Motor neuron (in vitro differentiated cells): ENCODE measurements at regions not wholly inside any gene's neighbourhood (a gene's known extent, or its start where the extent isn't known, plus 50 kb on each side); places are given as distances from the start of the nearest gene placed in this dataset.
"Not testable (repeated sequence)": the region's sequence is repeated elsewhere in the genome, so short reads cannot be mapped to it uniquely, and the experiment has no call there.

ENCODE experiments used
- ATAC-seq, 8 experiments: fragments of 200-7000 bp; cut with Tn5 transposase; replicated peaks in 6 of 8; 2 replicates each; pipeline ENCODE4 v1.8.0; 2021; ENCODE audit warnings: mild to moderate bottlenecking in 8 of 8, moderate library complexity in 8 of 8
- H3K27ac ChIP-seq, 2 donors: fragments of 250-450 bp; sonication (Bioruptor Pico); 2 replicates each; pipeline ENCODE4 v1.9.0; 2021; ENCODE audit warnings: antibody characterized with exemption in 2 of 2, mild to moderate bottlenecking in 2 of 2, moderate library complexity in 1 of 2
- H3K4me1 ChIP-seq, 2 donors: fragments of 250-450 bp; sonication (Bioruptor Pico); replicated peaks in 1 of 2; 2 replicates each; pipeline ENCODE4 v1.6.1; 2021; ENCODE audit warnings: antibody characterized with exemption in 2 of 2, mild to moderate bottlenecking in 2 of 2, moderate library complexity in 1 of 2
- H3K4me3 ChIP-seq, 5 donors: fragments of 250-450 bp; sonication (Bioruptor Pico); 2 replicates each; pipeline ENCODE4 v1.9.0; 2021; ENCODE audit warnings: antibody characterized with exemption in 5 of 5, mild to moderate bottlenecking in 5 of 5, moderate library complexity in 4 of 5
- WGBS, 10 experiments: fragments of 450-650 bp; shearing (Covaris generic); methylation state at CpG; one replicate each; pipeline ENCODE4 v1.0.0; 2022; 5-methylcytosine and 5-hydroxymethylcytosine counted together
- in situ Hi-C, 9 experiments: fragments of 400-800 bp; cut with MboI; loops; one replicate each; pipeline ENCODE4 v1.15.0; 2021; ENCODE audit warnings: low sequenced_read_pairs in 9 of 9, low pct_unique_long_range_greater_than_20kb in 2 of 9; ENCODE audit not compliant: unreplicated experiment in 9 of 9

DNA sequence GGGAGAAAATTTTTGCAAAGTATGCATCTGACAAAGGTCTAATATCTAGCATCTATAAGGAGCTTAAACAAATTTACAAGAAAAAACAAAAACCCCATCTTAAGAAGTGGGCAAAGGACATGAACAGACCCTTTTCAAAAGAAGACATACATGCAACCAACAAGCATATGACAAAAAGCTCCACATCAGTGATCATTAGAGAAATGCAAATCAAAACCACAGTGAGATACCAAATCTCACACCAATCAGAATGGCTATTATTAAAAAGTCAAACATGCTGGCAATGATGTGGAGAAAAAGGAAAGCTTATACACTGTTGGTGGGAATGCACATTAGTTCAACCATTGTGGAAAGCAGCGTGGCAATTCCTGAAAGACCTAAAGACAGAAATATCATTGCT is 1645.2 kb upstream of the B3GALT2 start:
- ATAC-seq, in situ Hi-C loops, H3K27ac ChIP-seq, H3K4me1 ChIP-seq, H3K4me3 ChIP-seq: not testable (repeated sequence)
- 0 to 100% (median 89%) methylated on average over 1 of the region's 1 CpG; no CpG with 5 or more reads in 5 of the 10 experiments for WGBS, 10 experiments

DNA sequence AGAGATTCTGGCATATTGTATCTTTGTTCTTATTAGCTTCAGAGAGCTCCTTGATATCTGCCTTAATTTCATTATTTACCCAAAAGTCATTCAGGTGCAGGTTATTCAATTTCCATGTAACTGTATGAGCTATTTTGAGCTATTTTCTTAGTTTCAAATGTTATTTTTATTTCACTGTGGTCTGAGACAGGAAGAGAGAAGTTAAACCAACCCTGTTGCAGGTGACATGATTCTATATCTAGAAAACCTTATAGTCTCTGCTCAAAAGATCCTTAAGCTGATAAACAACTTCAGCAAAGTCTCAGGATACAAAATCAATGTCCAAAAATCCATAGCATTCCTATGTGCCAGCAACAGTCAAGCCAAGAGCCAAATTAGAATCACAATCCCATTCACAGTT is 1644.0 kb upstream of the B3GALT2 start:
- ATAC-seq, result no peak
- no peaks in the 10 kb centered on the region for H3K4me1 ChIP-seq
- H3K4me3 ChIP-seq, result no peak overlapping the region
- no peak overlapping the region for H3K27ac ChIP-seq
- in situ Hi-C loops, result no loop called here

DNA sequence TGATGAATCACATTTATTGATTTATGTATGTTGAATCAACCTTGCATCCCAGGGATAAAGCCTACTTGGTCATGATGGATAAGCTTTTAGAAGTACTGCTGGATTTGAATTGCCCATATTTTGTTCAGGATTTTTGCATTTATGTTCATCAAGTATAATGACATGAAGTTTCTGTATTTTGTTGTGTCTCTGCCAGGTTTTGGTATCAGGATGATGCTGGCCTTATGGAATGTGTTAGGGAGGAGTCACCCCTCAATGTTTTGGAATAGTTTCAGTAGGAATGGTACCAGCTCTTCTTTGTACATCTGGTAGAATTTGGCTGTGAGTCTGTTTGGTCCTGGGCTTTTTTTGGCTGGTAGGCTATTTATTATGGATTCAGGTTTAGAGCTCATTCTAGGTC is 1643.1 kb upstream of the B3GALT2 start:
- Histone ChIP-seq H3K4me3 (no peak overlapping the region), H3K27ac (no peak overlapping the region), H3K4me1 (no peaks in the 10 kb centered on the region)
- ATAC-seq, result peak in 3 of 8 experiments; percentile 43 to 77 (median 71)
- in situ Hi-C loops, result no loop called here

DNA sequence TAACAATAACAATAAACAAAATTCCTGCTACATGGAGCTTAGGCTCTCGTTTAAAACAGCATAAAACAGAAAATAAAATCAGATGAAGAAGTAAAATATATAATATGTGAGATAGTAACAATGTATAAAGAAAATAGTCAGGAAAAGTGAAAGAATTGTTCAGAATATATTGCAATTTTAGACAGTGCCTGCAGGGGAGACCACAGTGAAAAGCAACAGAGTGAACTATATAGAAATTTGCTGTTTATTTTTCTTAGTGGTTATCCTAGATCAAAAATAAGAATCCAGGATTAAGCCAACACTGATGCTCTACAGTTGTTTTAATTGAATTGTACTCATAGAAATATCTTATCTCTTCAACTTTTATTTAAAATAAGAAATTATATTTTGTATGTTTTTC is 1639.0 kb upstream of the B3GALT2 start:
- Histone ChIP-seq H3K27ac (no peak overlapping the region), H3K4me3 (no peak overlapping the region), H3K4me1 (no peaks in the 10 kb centered on the region)
- in situ Hi-C loops, result no loop called here
- 6 to 88% (median 71%) methylated on average over 1 of the region's 1 CpG for WGBS, 10 experiments
- ATAC-seq, result no peak

DNA sequence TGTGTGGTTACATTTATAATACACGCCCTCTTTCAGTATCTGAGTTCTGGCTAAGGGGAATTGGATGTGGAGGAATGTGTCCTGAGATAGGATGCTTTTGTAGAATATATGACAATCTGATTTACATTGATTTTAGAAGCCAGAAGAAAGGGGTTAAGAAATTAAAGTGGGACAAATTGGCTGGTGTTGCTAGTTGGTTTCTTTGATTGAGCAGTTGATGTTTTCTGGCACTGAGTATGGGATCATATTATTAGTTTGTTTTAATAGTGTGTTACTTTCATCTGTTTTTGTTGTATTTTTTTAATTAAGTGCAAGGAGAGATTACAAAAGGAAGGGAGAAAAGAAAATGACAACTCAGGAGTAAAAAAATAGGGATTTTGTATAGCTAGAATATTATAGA is 1634.7 kb upstream of the B3GALT2 start:
- Histone ChIP-seq H3K27ac (no peak overlapping the region), H3K4me3 (no peak overlapping the region), H3K4me1 (no peaks in the 10 kb centered on the region)
- ATAC-seq, result no peak
- in situ Hi-C loops, result no loop called here
- 27 to 100% (median 83%) methylated on average over 1 of the region's 1 CpG; no CpG with 5 or more reads in 3 of the 10 experiments for WGBS, 10 experiments

DNA sequence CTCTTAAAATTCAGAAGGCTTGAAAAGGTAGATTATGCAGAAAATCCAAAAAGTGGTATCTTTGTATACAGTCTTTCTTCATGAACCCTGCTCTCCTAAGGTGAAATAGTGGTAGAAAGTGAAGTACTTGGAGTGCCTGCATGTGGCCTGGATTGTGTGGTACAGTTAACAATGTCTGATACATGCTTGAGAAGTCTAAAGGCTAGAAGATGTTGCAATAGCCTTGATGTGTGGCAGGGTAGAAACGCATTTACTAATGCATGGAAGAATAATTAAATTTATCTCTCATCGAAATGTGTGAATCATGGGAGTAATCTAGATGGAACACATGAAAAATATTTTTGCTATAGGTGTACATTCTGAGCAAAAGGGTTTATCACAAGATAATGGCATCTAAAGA is 1632.3 kb upstream of the B3GALT2 start:
- ATAC-seq, result no peak
- WGBS, 10 experiments, result 15 to 93% (median 86%) methylated on average over 1 to 2 of the region's 2 CpGs
- Histone ChIP-seq H3K27ac (no peak overlapping the region), H3K4me1 (no peaks in the 10 kb centered on the region), H3K4me3 (no peak overlapping the region)
- in situ Hi-C loops, result no loop called here

DNA sequence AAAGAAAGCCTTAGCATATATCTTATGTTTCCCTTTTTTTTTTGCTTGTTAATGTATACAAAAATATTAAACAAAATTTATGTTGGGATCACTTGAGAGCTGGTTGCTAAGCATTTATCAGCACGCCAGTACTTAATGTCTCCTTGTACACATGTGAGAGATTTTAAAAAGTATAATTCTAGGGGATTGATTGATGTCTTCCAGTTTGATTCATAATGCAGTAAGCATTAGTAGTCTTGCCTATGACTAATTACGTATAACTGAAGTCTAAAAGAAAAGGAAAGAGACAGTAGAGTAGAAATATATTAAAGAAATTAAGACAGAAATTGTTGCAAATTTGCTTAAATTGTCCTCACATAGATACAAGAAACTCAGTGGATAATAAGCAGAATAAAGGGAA is 1630.4 kb upstream of the B3GALT2 start:
- Histone ChIP-seq H3K4me3 (no peak overlapping the region), H3K4me1 (peaks cover 0 to 5% of the 10 kb centered on the region in 2 donors), H3K27ac (no peak overlapping the region)
- in situ Hi-C loops, result no loop called here
- no peak for ATAC-seq
- WGBS, 10 experiments, result 4 to 95% (median 80%) methylated on average over 2 of the region's 2 CpGs

DNA sequence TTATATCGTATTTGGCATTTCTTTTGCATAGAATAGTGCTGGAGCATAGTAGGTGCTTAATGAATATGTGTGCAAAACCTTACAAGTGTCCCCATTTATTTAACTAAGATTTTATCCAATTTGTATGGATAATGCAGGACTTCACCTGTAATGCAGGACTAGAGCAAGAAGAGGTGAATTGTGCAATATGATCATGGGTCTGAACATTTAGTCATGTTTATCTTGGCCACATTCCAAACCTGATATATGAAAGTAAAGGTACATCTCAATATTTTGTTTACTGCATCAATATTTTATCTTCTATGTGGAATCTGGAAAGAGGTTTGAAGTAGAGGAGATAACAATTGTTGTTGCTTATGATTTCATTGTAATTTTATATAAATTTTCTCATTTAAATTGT is 1626.7 kb upstream of the B3GALT2 start:
- WGBS, 10 experiments, result 0 to 88% (median 43%) methylated on average over 1 of the region's 1 CpG; no CpG with 5 or more reads in 1 of the 10 experiments
- ATAC-seq, result no peak
- in situ Hi-C loops, result no loop called here
- peaks cover 0 to 5% of the 10 kb centered on the region in 2 donors for H3K4me1 ChIP-seq
- H3K4me3 ChIP-seq, result no peak overlapping the region
- H3K27ac ChIP-seq, result no peak overlapping the region

DNA sequence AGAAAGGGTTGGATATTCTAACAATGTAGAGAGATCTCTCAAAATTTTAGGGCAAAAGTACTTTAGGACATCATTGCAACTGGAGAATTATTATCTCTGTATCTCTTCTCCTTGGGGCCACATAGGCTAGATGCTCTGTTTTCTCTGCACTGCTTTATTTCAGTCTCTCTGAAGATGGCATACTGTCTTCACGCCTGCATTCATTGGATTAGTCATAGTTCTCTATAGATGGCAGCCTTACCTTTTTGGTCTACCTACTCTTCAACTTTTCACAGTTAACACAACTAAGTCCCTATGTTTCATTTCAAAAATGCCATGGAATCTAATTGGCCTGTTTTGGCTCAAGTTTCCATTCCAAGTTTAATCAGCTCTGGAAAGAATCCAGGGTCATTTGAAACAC is 1623.3 kb upstream of the B3GALT2 start:
- peaks cover 0 to 5% of the 10 kb centered on the region in 2 donors for H3K4me1 ChIP-seq
- ATAC-seq, result no peak
- no peak overlapping the region for H3K4me3 ChIP-seq
- H3K27ac ChIP-seq, result no peak overlapping the region
- in situ Hi-C loops, result no loop called here
- WGBS, 10 experiments, result 0 to 100% (median 83%) methylated on average over 1 of the region's 1 CpG; no CpG with 5 or more reads in 3 of the 10 experiments

DNA sequence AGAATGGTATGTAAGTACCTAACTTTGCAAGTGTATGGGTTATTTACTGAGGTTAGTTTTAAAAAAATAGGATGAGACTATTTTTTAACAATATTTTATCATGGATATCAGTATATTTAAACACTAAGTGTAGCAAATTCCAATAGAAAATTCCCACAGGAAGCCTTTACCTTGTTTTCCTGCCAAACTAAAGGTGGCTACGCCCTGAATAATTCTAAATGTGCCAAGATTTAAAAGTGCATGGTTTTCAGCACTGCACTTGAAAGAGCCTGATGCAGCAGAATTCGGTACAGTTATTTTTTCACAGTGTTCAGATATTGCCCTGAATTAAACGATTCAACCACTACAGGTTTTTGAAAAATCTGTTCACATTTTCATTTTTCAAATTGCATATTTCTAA is 1622.8 kb upstream of the B3GALT2 start:
- Histone ChIP-seq H3K27ac (no peak overlapping the region), H3K4me1 (peaks cover 0 to 5% of the 10 kb centered on the region in 2 donors), H3K4me3 (no peak overlapping the region)
- in situ Hi-C loops, result no loop called here
- ATAC-seq, result peak in 2 of 8 experiments; percentile 30 to 36
- WGBS, 10 experiments, result 0 to 81% (median 68%) methylated on average over 1 to 3 of the region's 3 CpGs; no CpG with 5 or more reads in 1 of the 10 experiments

DNA sequence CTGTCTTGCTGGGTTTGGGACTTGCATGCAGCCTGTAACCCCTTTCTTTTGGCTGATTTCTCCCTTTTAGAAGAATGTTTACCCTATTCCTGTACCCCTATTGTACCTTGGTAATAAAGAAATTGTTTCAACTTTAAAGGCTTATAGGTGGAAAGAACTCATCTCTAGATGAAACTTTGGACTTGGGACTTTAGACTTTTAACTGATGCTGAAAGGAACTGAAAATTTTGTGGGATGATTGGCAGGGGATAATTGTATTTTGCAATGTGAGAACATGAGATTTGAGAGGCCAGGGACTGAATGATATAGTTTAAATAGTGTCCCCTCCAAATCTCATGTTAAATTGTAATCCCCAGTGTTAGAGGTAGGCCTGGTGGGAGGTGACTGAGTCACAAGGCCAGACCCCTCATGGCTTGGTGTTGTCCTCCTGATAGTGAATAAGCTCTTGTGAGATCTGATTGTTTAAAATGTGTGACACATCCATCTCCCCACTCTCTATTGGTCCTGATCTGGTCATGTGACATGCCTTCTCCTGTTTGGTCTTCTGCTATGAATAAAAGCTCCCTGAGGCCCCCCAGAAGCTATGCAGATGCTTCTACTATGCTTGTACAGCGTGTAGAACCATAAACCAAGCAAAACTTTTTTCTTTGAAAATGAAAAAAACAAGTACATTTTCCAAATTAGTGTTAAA is 1621.3 kb upstream of the B3GALT2 start:
- in situ Hi-C loops, result no loop called here
- WGBS, 10 experiments, result 0 to 83% (median 64%) methylated on average over 1 of the region's 1 CpG; no CpG with 5 or more reads in 3 of the 10 experiments
- no peak overlapping the region for H3K27ac ChIP-seq
- H3K4me1 ChIP-seq, result peaks cover 0 to 3% of the 10 kb centered on the region in 2 donors
- H3K4me3 ChIP-seq, result no peak overlapping the region
- no peak for ATAC-seq

DNA sequence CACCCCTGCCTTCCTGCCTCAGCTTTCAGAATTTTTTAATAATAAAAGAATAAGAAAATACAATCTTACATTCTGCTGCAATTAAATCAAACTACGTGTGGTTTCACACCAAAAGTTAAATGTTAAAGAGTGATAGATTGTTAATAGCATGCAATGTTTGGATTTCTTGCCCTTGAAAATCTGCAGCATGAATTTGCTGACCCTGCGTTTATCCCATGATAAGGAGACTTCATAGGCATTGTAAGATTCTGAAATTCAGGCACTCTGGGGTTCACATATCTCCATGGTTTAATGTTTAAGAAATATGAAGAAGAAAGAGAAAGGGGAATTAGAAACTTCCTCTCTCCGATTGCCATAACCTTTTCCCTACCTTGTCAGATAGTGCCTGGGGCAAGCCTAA is 1616.2 kb upstream of the B3GALT2 start:
- ATAC-seq, result no peak
- H3K4me1 ChIP-seq, result no peaks in the 10 kb centered on the region
- in situ Hi-C loops, result no loop called here
- 17 to 100% (median 67%) methylated on average over 1 to 3 of the region's 3 CpGs; no CpG with 5 or more reads in 1 of the 10 experiments for WGBS, 10 experiments
- no peak overlapping the region for H3K27ac ChIP-seq
- H3K4me3 ChIP-seq, result no peak overlapping the region

DNA sequence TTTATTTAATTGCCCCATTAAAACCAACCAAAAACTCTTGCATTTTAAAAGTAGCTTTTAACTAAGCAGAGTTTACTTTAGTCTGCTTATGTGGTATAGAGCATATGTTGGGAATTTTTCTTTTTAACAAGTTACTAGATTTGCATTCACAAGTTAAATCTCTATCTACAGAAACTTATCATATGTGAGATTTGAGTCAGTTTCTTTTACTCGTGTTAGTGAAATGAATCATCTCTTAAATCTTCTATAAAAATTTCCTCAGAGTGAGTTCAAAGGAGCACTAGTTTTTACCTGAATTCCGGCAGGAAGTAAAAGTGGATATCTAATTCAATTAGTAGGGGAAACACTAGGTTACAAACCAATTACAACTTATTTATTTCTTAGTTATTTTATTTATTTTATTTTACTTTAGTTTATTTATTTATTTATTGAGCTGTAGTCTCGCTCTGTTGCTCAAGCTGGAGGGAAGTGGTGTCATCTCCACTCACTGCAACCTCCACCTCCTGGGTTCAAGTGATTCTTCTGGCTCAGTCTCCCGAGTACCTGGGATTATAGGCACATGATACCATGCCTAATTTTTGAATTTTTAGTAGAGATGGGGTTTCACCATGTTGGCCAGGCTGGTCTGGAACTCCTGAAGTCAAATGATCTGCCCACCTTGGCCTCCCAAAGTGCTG is 1609.6 kb upstream of the B3GALT2 start:
- WGBS, 10 experiments, result 0 to 100% (median 80%) methylated on average over 1 to 4 of the region's 4 CpGs
- ATAC-seq, result no peak

DNA sequence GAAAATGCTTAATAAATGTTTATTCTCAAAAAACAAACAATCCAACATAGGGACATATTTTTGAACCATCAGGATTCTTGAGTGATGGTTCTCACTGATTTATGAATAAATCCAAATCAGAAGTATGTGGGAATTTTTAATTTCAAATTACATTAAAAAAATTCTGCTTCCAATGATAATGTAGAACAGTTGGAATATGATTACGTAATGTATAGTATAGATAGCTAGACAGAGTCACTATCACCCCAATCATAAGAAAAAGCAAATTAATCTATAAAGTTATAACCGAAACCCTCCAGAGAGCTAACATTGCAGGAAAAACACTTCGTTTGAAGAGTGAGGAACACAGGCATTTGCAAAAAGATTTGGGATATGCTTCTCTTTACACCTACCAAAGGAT is 1600.6 kb upstream of the B3GALT2 start:
- WGBS, 10 experiments, result 6 to 100% (median 88%) methylated on average over 1 to 3 of the region's 3 CpGs
- Histone ChIP-seq H3K4me1 (no peaks in the 10 kb centered on the region), H3K27ac (no peak overlapping the region), H3K4me3 (no peak overlapping the region)
- ATAC-seq, result no peak
- in situ Hi-C loops, result no loop called here

More for the DNA sequence above, 1609.6 kb upstream of the B3GALT2 start:
- Histone ChIP-seq H3K4me1 (no peaks in the 10 kb centered on the region), H3K27ac (no peak overlapping the region), H3K4me3 (no peak overlapping the region)
- in situ Hi-C loops, result no loop called here
